Osteoblast (primary cell): ENCODE measurements at regions not wholly inside any gene's neighbourhood (a gene's known extent, or its start where the extent isn't known, plus 50 kb on each side); places are given as distances from the start of the nearest gene placed in this dataset.
"Not testable (repeated sequence)": the region's sequence is repeated elsewhere in the genome, so short reads cannot be mapped to it uniquely, and the experiment has no call there.

Experiments used
- DNase-seq: peaks from one replicate; pipeline ENCODE4 v3.0.0; 2011; ENCODE audit warnings: low spot score, mixed read lengths; ENCODE audit not compliant: insufficient read length; ENCODE audit errors: missing footprints
- H2AFZ ChIP-seq: 2 replicates; pipeline ENCODE4 v1.6.0; 2011; ENCODE audit warnings: mild to moderate bottlenecking, low read length
- H3K27ac ChIP-seq: 2 replicates; pipeline ENCODE4 v1.5.1; 2011; ENCODE audit warnings: mild to moderate bottlenecking, low read depth, low read length, moderate library complexity
- H3K27me3 ChIP-seq: 2 replicates; pipeline ENCODE4 v1.6.0; 2012; ENCODE audit warnings: mild to moderate bottlenecking, control low read depth, inconsistent platforms, low read length, moderate library complexity; ENCODE audit not compliant: insufficient read depth
- H3K36me3 ChIP-seq: 2 replicates; pipeline ENCODE4 v1.5.1; 2011; ENCODE audit warnings: mild to moderate bottlenecking, low read length, control low read depth, moderate library complexity; ENCODE audit not compliant: insufficient read depth
- H3K4me1 ChIP-seq: 2 replicates; pipeline ENCODE4 v1.5.1; 2011; ENCODE audit warnings: mild to moderate bottlenecking, low read length, control low read depth, moderate library complexity; ENCODE audit not compliant: insufficient read depth
- H3K4me2 ChIP-seq: 2 replicates; pipeline ENCODE4 v1.6.0; 2011; ENCODE audit warnings: mild to moderate bottlenecking, low read length; ENCODE audit not compliant: insufficient read depth
- H3K4me3 ChIP-seq: fragments of 200-600 bp; sonication (generic); 3 replicates; pipeline ENCODE4 v1.5.1; 2012; ENCODE audit warnings: mild to moderate bottlenecking, low read length, inconsistent platforms; ENCODE audit not compliant: insufficient read depth
- H3K79me2 ChIP-seq: 2 replicates; pipeline ENCODE4 v1.6.0; 2012; ENCODE audit warnings: mild to moderate bottlenecking, low read length, control low read depth, inconsistent platforms; ENCODE audit not compliant: insufficient read depth
- H3K9me3 ChIP-seq: 2 replicates; pipeline ENCODE4 v1.5.1; 2011; ENCODE audit warnings: low read depth, low read length, control low read depth
- H4K20me1 ChIP-seq: 2 replicates; pipeline ENCODE4 v1.6.0; 2012; ENCODE audit warnings: mild to moderate bottlenecking, low read length, control low read depth; ENCODE audit not compliant: insufficient read depth
- CTCF ChIP-seq: IDR thresholded peaks from 2 replicates; pipeline ENCODE4 v1.5.1; 2011; ENCODE audit warnings: mild to moderate bottlenecking, low read depth, low read length, moderate library complexity; ENCODE audit errors: extremely low read depth

- H3K27me3 ChIP-seq: peaks cover under 1% of the 10 kb centered on the region
- no peaks in the 10 kb centered on the region for H3K36me3 ChIP-seq
- no peak overlapping the region for H3K27ac ChIP-seq
- no peak overlapping the region for H3K4me3 ChIP-seq
- H4K20me1 ChIP-seq: no peaks in the 10 kb centered on the region
- no peak for DNase-seq
- no peaks in the 10 kb centered on the region for H3K4me1 ChIP-seq
- H3K9me3 ChIP-seq: no peaks in the 10 kb centered on the region
- H3K4me2 ChIP-seq: no peak overlapping the region
- no peak for TF ChIP-seq CTCF
- H2AFZ ChIP-seq: no peak overlapping the region
- H3K79me2 ChIP-seq: no peaks in the 10 kb centered on the region
Measured at GRCh38 chr18:22290004-22290403, 120.6 kb downstream of the GATA6 start.

- Histone ChIP-seq H3K36me3 (no peaks in the 10 kb centered on the region), H3K4me1 (peaks cover 9% of the 10 kb centered on the region), H2AFZ (no peak overlapping the region), H3K4me2 (peak overlapping the region; percentile 61), H3K27me3 (no peaks in the 10 kb centered on the region), H3K4me3 (peak overlapping the region; percentile 5), H3K79me2 (no peaks in the 10 kb centered on the region), H3K9me3 (no peaks in the 10 kb centered on the region), H3K27ac (no peak overlapping the region), H4K20me1 (no peaks in the 10 kb centered on the region)
- peak; percentile 27 for DNase-seq
- no peak for TF ChIP-seq CTCF
Measured at GRCh38 chr18:22286585-22286984, 117.2 kb downstream of the GATA6 start.

GRCh38 chr18:22285361-22286140 lies 116.2 kb downstream of the GATA6 start:
- Histone ChIP-seq H3K27ac (no peak overlapping the region), H2AFZ (no peak overlapping the region), H3K27me3 (no peaks in the 10 kb centered on the region), H3K4me3 (no peak overlapping the region), H3K4me2 (no peak overlapping the region), H3K36me3 (no peaks in the 10 kb centered on the region), H3K9me3 (no peaks in the 10 kb centered on the region), H3K79me2 (no peaks in the 10 kb centered on the region), H4K20me1 (no peaks in the 10 kb centered on the region), H3K4me1 (peaks cover 9% of the 10 kb centered on the region)
- no peak for DNase-seq
- no peak for TF ChIP-seq CTCF

GRCh38 chr18:22284581-22285360 lies 115.4 kb downstream of the GATA6 start:
- Histone ChIP-seq H3K9me3 (no peaks in the 10 kb centered on the region), H3K36me3 (no peaks in the 10 kb centered on the region), H3K27ac (no peak overlapping the region), H4K20me1 (no peaks in the 10 kb centered on the region), H3K79me2 (no peaks in the 10 kb centered on the region), H3K4me1 (peaks cover 11% of the 10 kb centered on the region), H3K27me3 (no peaks in the 10 kb centered on the region), H3K4me2 (no peak overlapping the region), H2AFZ (no peak overlapping the region), H3K4me3 (no peak overlapping the region)
- TF ChIP-seq CTCF: no peak
- no peak for DNase-seq

GRCh38 chr18:22283855-22284254 lies 114.5 kb downstream of the GATA6 start:
- DNase-seq, H2AFZ ChIP-seq, H3K79me2 ChIP-seq, H3K9me3 ChIP-seq, H3K27me3 ChIP-seq, H3K4me2 ChIP-seq, H3K4me3 ChIP-seq, H4K20me1 ChIP-seq, H3K36me3 ChIP-seq: not testable (repeated sequence)
- peak overlapping the region; percentile 69 for H3K27ac ChIP-seq
- H3K4me1 ChIP-seq: peaks cover 12% of the 10 kb centered on the region
